ENCODE measurements at regions not wholly inside any gene's neighbourhood (a gene's known extent, or its start where the extent isn't known, plus 50 kb on each side); places are given as distances from the start of the nearest gene placed in this dataset.

- no peak overlapping the region for H3K27ac ChIP-seq
- H3K9me2 ChIP-seq (replicated peaks; ENCODE audit: insufficient read depth): no peaks in the 10 kb centered on the region
- H3K4me3 ChIP-seq: no peak overlapping the region
- H3K36me3 ChIP-seq (replicated peaks; ENCODE audit: insufficient read depth, low read depth): no peaks in the 10 kb centered on the region
- TF ChIP-seq CTCF (IDR thresholded peaks at IDR 0.05; ENCODE audit: poor library complexity) (no peak), EZH2 (IDR thresholded peaks at IDR 0.05; ENCODE audit: borderline replicate concordance) (no peak), EZH2phosphoT487 (IDR thresholded peaks at IDR 0.05; ENCODE audit: low read depth, severe bottlenecking, unreplicated experiment) (no peak)
- H3K79me2 ChIP-seq: no peaks in the 10 kb centered on the region
- H3K4me1 ChIP-seq (ENCODE audit: insufficient read depth): no peaks in the 10 kb centered on the region
- H4K20me1 ChIP-seq (ENCODE audit: insufficient read depth, poor library complexity, severe bottlenecking): no peaks in the 10 kb centered on the region
- no peaks in the 10 kb centered on the region for H3K27me3 ChIP-seq
- no peak overlapping the region for H3K4me2 ChIP-seq
- WGBS (ENCODE audit: low lambda C conversion rate, missing lambda C conversion rate): 76% methylated on average over 4 of the region's 4 CpGs
- no peaks in the 10 kb centered on the region for H3K9me3 ChIP-seq (ENCODE audit: low read depth)
- DNase-seq (ENCODE audit: low spot score): no peak
- no peak overlapping the region for H2AFZ ChIP-seq
Measured at GRCh38 chr14:82897469-82898308, 1364.0 kb upstream of the SEL1L start.

- TF ChIP-seq EZH2phosphoT487 (IDR thresholded peaks at IDR 0.05; ENCODE audit: low read depth, severe bottlenecking, unreplicated experiment): no peak
- TF ChIP-seq EZH2 (IDR thresholded peaks at IDR 0.05; ENCODE audit: borderline replicate concordance): no peak
- no peak for TF ChIP-seq CTCF (IDR thresholded peaks at IDR 0.05; ENCODE audit: poor library complexity)
Measured at GRCh38 chr14:82905762-82906161, 1372.1 kb upstream of the SEL1L start.

GRCh38 chr14:82911930-82912329 is 1378.3 kb upstream of the SEL1L start:
- no peaks in the 10 kb centered on the region for H3K27me3 ChIP-seq
- DNase-seq (ENCODE audit: low spot score): no peak
- WGBS (ENCODE audit: low lambda C conversion rate, missing lambda C conversion rate): 77% methylated on average over 2 of the region's 2 CpGs
- H3K4me3 ChIP-seq: no peak overlapping the region
- no peak overlapping the region for H3K4me2 ChIP-seq
- no peaks in the 10 kb centered on the region for H4K20me1 ChIP-seq (ENCODE audit: insufficient read depth, poor library complexity, severe bottlenecking)
- no peaks in the 10 kb centered on the region for H3K36me3 ChIP-seq (replicated peaks; ENCODE audit: insufficient read depth, low read depth)
- no peaks in the 10 kb centered on the region for H3K79me2 ChIP-seq
- no peak overlapping the region for H3K27ac ChIP-seq
- no peaks in the 10 kb centered on the region for H3K4me1 ChIP-seq (ENCODE audit: insufficient read depth)
- H3K9me3 ChIP-seq (ENCODE audit: low read depth): no peaks in the 10 kb centered on the region
- H3K9me2 ChIP-seq (replicated peaks; ENCODE audit: insufficient read depth): no peaks in the 10 kb centered on the region
- H2AFZ ChIP-seq: no peak overlapping the region
- TF ChIP-seq CTCF (IDR thresholded peaks at IDR 0.05; ENCODE audit: poor library complexity) (no peak), EZH2phosphoT487 (IDR thresholded peaks at IDR 0.05; ENCODE audit: low read depth, severe bottlenecking, unreplicated experiment) (no peak), EZH2 (IDR thresholded peaks at IDR 0.05; ENCODE audit: borderline replicate concordance) (no peak)

More at GRCh38 chr14:82905762-82906161, 1372.1 kb upstream of the SEL1L start:
- DNase-seq (ENCODE audit: low spot score): no peak
- Histone ChIP-seq H3K4me1 (ENCODE audit: insufficient read depth) (no peaks in the 10 kb centered on the region), H4K20me1 (ENCODE audit: insufficient read depth, poor library complexity, severe bottlenecking) (no peaks in the 10 kb centered on the region), H2AFZ (no peak overlapping the region), H3K4me3 (no peak overlapping the region), H3K4me2 (no peak overlapping the region), H3K79me2 (no peaks in the 10 kb centered on the region), H3K36me3 (replicated peaks; ENCODE audit: insufficient read depth, low read depth) (no peaks in the 10 kb centered on the region), H3K27me3 (no peaks in the 10 kb centered on the region), H3K9me3 (ENCODE audit: low read depth) (no peaks in the 10 kb centered on the region), H3K9me2 (replicated peaks; ENCODE audit: insufficient read depth) (no peaks in the 10 kb centered on the region), H3K27ac (no peak overlapping the region)
- 81% methylated on average over 2 of the region's 2 CpGs for WGBS (ENCODE audit: low lambda C conversion rate, missing lambda C conversion rate)
